Keratinocyte (primary cell): ENCODE measurements at regions not wholly inside any gene's neighbourhood (a gene's known extent, or its start where the extent isn't known, plus 50 kb on each side); places are given as distances from the start of the nearest gene placed in this dataset.

ENCODE experiments used
- EZH2 ChIP-seq: IDR thresholded peaks from one replicate; pipeline ENCODE4 v1.6.1; 2012; ENCODE audit warnings: inconsistent platforms, mild to moderate bottlenecking, low read length, moderate library complexity
- TF ChIP-seq, protein P1 (sequence below), 3 experiments: IDR thresholded peaks in 1 of 3; conservative IDR thresholded peaks in 1 of 3; optimal IDR thresholded peaks in 1 of 3; 2 replicates in 2 of 3; 3 replicates in 1 of 3; pipeline versions ENCODE3 to v1.5.1; 2011; ENCODE audit warnings: low read length in 3 of 3, mild to moderate bottlenecking in 3 of 3, moderate library complexity in 2 of 3, control low read depth in 1 of 3, inconsistent platforms in 1 of 3; ENCODE audit not compliant: insufficient read depth in 2 of 3; ENCODE audit errors: extremely low read depth in 1 of 3

DNA sequence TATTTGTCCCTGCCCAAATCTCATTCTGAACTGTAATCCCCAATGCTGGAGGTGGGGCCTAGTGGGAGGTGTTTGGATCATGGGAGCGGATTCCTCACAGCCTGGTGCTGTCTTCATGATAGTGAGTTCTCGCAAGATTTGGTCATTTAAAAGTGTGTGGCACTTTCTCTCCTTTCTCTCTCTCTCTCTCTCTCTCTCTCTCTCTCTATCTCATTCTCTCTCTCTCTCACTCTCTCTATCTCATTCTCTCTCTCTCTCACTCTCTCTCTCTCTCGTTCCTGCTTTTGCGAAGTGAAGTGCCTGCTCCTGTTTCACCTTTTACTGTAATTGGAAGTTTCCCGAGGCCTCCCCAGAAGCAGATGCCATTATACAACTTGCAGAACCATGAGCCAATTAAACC, 207.3 kb upstream of the NR4A3 start:
- TF ChIP-seq, protein P1, sequence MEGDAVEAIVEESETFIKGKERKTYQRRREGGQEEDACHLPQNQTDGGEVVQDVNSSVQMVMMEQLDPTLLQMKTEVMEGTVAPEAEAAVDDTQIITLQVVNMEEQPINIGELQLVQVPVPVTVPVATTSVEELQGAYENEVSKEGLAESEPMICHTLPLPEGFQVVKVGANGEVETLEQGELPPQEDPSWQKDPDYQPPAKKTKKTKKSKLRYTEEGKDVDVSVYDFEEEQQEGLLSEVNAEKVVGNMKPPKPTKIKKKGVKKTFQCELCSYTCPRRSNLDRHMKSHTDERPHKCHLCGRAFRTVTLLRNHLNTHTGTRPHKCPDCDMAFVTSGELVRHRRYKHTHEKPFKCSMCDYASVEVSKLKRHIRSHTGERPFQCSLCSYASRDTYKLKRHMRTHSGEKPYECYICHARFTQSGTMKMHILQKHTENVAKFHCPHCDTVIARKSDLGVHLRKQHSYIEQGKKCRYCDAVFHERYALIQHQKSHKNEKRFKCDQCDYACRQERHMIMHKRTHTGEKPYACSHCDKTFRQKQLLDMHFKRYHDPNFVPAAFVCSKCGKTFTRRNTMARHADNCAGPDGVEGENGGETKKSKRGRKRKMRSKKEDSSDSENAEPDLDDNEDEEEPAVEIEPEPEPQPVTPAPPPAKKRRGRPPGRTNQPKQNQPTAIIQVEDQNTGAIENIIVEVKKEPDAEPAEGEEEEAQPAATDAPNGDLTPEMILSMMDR (optimal IDR thresholded peaks at IDR 0.05 in 1 of 3, IDR thresholded peaks at IDR 0.05 in 1 of 3, conservative IDR thresholded peaks at IDR 0.05 in 1 of 3; ENCODE audit: extremely low read depth in 1 of 3, insufficient read depth in 2 of 3, low read length in 3 of 3): no peak
- no peak for TF ChIP-seq EZH2
